Endothelial cell of hepatic sinusoid (primary cell): ENCODE measurements at regions not wholly inside any gene's neighbourhood (a gene's known extent, or its start where the extent isn't known, plus 50 kb on each side); places are given as distances from the start of the nearest gene placed in this dataset.
"Not testable (repeated sequence)": the region's sequence is repeated elsewhere in the genome, so short reads cannot be mapped to it uniquely, and the experiment has no call there.

Experiments used
- in situ Hi-C: cut with HindIII; loops from 2 replicates; pipeline ENCODE4 v1.10.0; 2017; ENCODE audit warnings: low sequenced_read_pairs

GRCh38 chr11:119586181-119586580, 142.8 kb downstream of the NECTIN1 start:
- in situ Hi-C loops: no loop called here

DNA sequence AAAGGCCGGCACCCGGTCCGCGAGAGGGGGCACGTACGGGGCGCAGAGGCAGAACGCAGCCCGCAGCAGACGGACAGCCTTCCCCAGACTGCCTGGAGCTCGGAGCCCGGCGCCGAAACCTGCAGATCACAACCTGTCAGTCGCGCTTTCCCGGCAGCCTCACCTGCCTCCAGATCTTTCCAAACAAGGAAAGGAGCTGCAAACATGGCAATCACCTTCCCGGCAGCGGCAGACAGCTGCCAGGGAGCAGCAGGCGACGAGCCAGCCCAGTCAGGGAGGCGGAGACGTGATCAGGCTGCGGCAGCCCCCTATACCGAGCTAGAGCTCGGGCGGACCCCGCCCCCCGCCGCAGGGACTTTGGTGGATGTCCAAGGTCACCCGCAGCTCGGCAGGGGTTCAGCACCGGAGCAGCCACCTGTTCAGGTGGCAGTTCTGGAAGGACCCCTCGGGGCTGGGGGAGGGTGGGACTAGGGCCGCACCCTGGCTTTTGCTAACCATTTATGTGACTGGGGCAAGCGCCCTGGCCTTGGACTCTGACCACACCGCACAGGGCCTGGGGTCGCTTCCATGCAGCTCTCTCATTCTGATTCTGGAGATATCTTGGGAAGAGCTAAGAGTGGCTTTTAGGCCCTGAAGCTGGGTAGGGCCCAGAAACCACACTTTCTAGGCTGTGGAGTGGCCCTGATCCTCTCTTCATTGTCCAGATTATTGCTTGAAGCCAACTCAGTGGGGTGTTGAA, 143.8 kb downstream of the NECTIN1 start:
- in situ Hi-C loops: no loop called here

DNA sequence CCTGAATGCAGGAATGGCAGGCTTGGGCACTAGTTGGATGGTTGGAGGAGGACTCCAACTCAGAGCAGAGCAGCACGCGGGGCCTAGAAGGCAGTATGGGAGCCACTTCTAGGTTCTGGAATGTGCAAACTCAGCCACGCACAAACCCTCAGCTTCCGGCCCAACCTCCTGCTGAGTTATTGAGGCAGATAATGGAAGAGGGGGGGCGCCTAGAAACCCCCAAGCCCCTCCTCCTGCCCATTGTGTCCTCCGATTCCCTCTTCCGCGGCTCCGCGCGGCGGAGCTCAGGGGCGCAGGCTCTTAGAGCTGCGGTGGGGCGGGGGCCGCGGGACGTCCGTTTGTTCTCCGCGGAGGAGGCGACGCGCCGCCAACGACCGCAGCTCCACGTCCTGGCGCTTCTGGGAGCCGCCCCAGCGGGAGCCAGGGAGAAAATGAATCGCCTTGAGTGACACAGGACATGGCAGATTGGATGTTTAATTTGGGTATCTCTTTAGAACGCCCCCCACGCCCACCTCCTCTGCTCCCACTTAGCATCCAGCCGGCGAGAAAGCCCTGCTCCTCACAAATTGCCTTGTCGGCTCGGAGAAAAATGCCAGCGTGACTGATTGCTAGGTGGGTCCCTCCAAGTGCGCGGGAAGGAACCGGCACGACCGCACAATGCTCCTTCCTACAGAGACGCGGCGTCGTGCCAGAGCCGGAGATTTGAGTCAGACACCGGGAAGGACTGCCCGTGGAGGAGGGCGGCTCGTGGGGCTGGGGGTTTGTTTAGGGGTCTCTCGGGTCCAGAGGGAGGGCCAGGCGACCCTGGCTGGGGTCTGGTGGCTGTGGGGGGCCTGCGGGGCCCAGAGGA, 144.6 kb downstream of the NECTIN1 start:
- in situ Hi-C loops: no loop called here

- in situ Hi-C loops: no loop called here
These were observed 145.4 kb downstream of the NECTIN1 start for GRCh38 chr11:119583585-119583984.

GRCh38 chr11:119581396-119581795, 147.6 kb downstream of the NECTIN1 start:
- in situ Hi-C loops: not testable (repeated sequence)

DNA sequence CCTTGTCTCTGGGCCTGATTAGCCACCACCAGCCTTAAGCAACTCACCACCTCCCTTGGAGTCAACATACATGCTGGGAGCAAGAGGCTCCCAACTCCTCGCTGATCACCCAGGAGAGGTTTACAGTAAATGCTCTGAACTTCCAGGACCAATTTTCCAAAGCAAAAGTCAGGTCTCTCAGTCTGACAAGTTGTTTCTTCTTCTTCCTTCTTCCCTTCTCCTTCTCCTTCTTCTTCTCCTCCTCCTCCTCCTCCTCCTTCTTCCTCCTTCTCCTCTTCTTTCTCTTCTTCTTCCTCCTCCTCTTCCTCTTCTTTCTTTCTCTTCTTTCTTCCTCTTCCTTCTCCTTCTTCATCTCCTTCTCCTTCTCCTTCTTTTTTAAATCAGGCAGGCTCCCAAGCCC, 148.2 kb downstream of the NECTIN1 start:
- in situ Hi-C loops: no loop called here

DNA sequence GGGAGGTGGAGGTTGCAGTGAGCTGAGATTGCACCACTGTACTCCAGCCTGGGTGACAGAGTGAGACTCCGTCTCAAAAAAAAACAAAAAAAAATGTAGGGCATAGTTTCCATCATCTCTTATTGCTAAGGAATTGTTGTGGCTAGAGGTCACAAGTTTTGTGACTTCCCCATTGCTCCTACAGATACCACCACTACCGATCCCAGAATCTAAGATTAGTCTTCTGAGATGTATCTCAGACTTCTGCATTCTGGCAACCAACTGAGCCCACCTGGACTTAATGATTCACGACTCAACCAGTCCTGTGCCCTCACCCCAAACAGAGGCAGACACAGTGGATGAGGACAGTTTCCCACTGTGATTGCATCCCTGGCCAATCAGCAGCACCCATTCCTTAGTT, 148.9 kb downstream of the NECTIN1 start:
- in situ Hi-C loops: no loop called here

- in situ Hi-C loops: no loop called here
These were observed 150.3 kb downstream of the NECTIN1 start for GRCh38 chr11:119578521-119579191.

DNA sequence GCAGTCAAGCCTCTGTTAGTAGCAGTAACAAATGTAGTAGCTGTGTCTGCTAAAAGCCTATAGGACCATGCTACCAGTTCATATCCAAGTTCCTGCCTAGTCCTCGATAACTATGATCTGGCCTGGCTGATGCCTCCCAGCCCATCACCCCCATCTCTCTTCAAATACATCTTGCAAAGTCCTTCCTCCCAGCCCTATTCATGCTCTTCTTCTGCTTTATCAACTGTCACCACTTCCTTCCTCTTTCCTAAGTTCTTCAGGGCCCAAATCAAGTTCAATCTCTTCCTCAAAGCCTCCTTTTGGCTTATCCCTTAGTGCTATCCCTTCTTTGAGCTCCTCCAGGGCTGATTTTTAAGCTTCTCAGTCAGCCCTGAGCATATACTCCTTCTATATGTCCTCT, 150.9 kb upstream of the THY1 start:
- in situ Hi-C loops: no loop called here

DNA sequence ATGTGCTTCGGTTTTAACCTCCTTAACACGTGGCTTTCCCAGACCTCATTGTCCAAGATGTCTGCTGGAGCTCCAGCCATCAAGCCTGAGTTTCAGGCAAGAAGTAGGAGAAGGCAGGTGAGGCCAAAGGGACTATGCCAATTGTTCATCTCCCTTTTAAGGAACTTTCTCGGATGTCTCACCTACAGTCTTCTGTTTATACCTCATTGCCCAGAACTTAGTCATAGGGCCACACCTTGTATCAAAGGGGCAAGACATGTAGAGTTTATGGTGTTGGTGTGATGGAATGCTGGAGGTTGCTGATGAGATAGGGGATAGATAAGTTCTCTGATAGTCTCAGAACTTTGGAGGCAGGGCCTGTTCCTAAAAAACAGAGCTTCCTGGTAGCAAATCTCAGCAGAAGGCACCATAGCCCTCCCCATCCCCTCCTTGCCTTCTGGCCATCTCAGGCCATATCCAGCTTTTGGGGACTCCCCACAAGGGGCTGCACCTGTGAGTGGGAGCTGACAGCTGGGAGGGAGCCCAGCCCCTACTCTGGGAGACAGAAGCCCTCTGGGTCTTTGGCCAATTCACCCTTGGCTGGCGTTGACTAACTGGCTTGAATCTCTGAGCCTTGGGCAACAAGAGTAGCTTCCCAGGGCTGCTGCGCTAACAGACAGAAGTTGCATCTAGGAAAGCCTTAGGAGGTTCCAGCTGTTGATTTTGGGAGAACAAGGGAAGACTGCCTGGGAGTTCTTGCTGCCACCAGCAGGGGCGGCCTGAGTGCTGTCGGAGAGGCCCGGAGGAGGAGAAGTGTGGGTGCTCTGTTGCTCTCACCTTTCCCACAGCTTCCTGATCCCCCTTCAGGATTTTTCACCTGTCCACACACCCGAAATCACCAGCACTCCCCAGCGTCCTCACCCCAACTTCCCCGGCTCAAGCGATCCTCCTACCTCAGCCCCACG, 149.8 kb upstream of the THY1 start:
- in situ Hi-C loops: no loop called here

- in situ Hi-C loops: no loop called here
These were observed 148.3 kb upstream of the THY1 start for GRCh38 chr11:119571311-119571710.

- in situ Hi-C loops: no loop called here
These were observed 145.0 kb upstream of the THY1 start for GRCh38 chr11:119567688-119568582.

GRCh38 chr11:119566319-119566718, 143.3 kb upstream of the THY1 start:
- in situ Hi-C loops: no loop called here

DNA sequence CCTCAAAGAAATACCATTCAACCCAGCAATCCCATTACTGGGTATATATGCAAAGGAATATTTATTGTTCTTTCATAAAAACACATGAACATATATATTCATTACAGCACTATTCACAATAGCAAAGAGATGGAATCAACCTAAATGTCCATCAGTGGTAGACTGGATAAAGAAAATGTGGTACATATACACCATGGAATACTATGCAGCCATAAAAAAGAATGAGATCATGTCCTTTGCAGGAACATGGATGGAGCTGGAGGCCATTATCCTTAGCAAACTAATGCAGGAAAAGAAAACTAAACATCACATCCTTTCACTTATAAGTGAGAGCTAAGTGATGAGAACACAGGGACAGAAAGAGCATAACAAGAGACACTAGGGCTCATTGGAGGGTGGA, 142.7 kb upstream of the THY1 start:
- in situ Hi-C loops: not testable (repeated sequence)

DNA sequence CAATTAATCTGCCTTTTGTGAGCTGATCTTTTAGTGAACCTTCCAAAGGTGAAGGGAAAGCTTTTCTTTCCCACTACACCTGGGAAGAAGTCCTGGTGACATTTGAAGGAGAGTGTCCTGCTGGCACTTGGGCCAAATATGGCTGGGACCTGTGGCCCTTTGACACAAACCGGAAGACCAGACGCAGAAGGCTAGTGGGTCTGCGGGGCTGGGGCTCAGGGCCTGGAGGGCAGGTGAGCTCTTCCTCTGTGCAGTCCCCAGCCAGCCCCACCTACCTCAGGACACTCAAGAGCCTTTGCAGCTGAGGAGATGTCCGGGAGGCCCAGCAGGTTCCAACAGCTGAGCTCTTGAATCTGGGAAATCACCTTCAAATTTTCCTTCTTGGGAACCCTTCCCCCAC, 138.0 kb upstream of the THY1 start:
- in situ Hi-C loops: no loop called here

- in situ Hi-C loops: no loop called here
These were observed 137.3 kb upstream of the THY1 start for GRCh38 chr11:119560291-119560690.

GRCh38 chr11:119552106-119552485, 129.1 kb upstream of the THY1 start:
- in situ Hi-C loops: no loop called here

- in situ Hi-C loops: no loop called here
These were observed 128.6 kb upstream of the THY1 start for GRCh38 chr11:119551420-119552105.
